IPS-20b (cell line): ENCODE measurements at regions not wholly inside any gene's neighbourhood (a gene's known extent, or its start where the extent isn't known, plus 50 kb on each side); places are given as distances from the start of the nearest gene placed in this dataset.

Experiments
- H3K27ac ChIP-seq: one replicate; pipeline ENCODE4 v1.5.1; 2013; ENCODE audit warnings: low read length
- H3K27me3 ChIP-seq: 2 replicates; pipeline ENCODE4 v1.6.1; 2013; ENCODE audit warnings: mild to moderate bottlenecking, low read length, inconsistent platforms; ENCODE audit not compliant: insufficient read depth
- H3K36me3 ChIP-seq: 2 replicates; pipeline ENCODE4 v1.6.1; 2013; ENCODE audit warnings: low read depth, mild to moderate bottlenecking, inconsistent platforms, low read length, moderate library complexity; ENCODE audit not compliant: insufficient read depth
- H3K4me1 ChIP-seq: 2 replicates; pipeline ENCODE4 v1.6.1; 2013; ENCODE audit warnings: mild to moderate bottlenecking, control low read depth, inconsistent platforms, low read length, moderate library complexity; ENCODE audit not compliant: insufficient read depth
- H3K4me3 ChIP-seq: 2 replicates; pipeline ENCODE4 v1.5.1; 2013; ENCODE audit warnings: mild to moderate bottlenecking, low read length, inconsistent platforms
- H3K9ac ChIP-seq: 2 replicates; pipeline ENCODE4 v1.6.1; 2013; ENCODE audit warnings: low read depth, mild to moderate bottlenecking, inconsistent platforms, low read length, moderate library complexity
- H3K9me3 ChIP-seq: 2 replicates; pipeline ENCODE4 v1.6.1; 2013; ENCODE audit warnings: mild to moderate bottlenecking, low read depth, low read length, inconsistent platforms; ENCODE audit not compliant: insufficient read depth

- Histone ChIP-seq H3K9me3 (no peaks in the 10 kb centered on the region), H3K27ac (no peak overlapping the region), H3K4me1 (no peaks in the 10 kb centered on the region), H3K9ac (no peak overlapping the region), H3K4me3 (no peak overlapping the region), H3K36me3 (no peaks in the 10 kb centered on the region), H3K27me3 (no peaks in the 10 kb centered on the region)
These were observed 1230.1 kb downstream of the HACE1 start for GRCh38 chr6:103629613-103630012.

- Histone ChIP-seq H3K9me3 (no peaks in the 10 kb centered on the region), H3K27me3 (no peaks in the 10 kb centered on the region), H3K4me1 (no peaks in the 10 kb centered on the region), H3K27ac (no peak overlapping the region), H3K9ac (no peak overlapping the region), H3K4me3 (no peak overlapping the region), H3K36me3 (no peaks in the 10 kb centered on the region)
These were observed 1242.1 kb downstream of the HACE1 start for GRCh38 chr6:103617642-103618041.

GRCh38 chr6:103587722-103588121 is 1272.0 kb downstream of the HACE1 start:
- H3K9me3 ChIP-seq, result no peaks in the 10 kb centered on the region
- no peak overlapping the region for H3K27ac ChIP-seq
- H3K9ac ChIP-seq, result no peak overlapping the region
- H3K27me3 ChIP-seq, result no peaks in the 10 kb centered on the region
- no peaks in the 10 kb centered on the region for H3K36me3 ChIP-seq
- no peak overlapping the region for H3K4me3 ChIP-seq
- H3K4me1 ChIP-seq, result no peaks in the 10 kb centered on the region

- H3K27ac ChIP-seq, result no peak overlapping the region
- no peaks in the 10 kb centered on the region for H3K9me3 ChIP-seq
- H3K4me3 ChIP-seq, result no peak overlapping the region
- H3K36me3 ChIP-seq, result no peaks in the 10 kb centered on the region
- H3K27me3 ChIP-seq, result no peaks in the 10 kb centered on the region
- no peaks in the 10 kb centered on the region for H3K4me1 ChIP-seq
- no peak overlapping the region for H3K9ac ChIP-seq
These were observed 1281.6 kb downstream of the HACE1 start for GRCh38 chr6:103578115-103578514.

- H3K36me3 ChIP-seq, result no peaks in the 10 kb centered on the region
- no peak overlapping the region for H3K9ac ChIP-seq
- H3K27ac ChIP-seq, result no peak overlapping the region
- H3K27me3 ChIP-seq, result no peaks in the 10 kb centered on the region
- H3K4me3 ChIP-seq, result no peak overlapping the region
- no peaks in the 10 kb centered on the region for H3K9me3 ChIP-seq
- H3K4me1 ChIP-seq, result no peaks in the 10 kb centered on the region
These were observed 1289.3 kb downstream of the HACE1 start for GRCh38 chr6:103570431-103570830.

- H3K36me3 ChIP-seq, result no peaks in the 10 kb centered on the region
- no peak overlapping the region for H3K4me3 ChIP-seq
- no peaks in the 10 kb centered on the region for H3K4me1 ChIP-seq
- H3K9ac ChIP-seq, result no peak overlapping the region
- no peaks in the 10 kb centered on the region for H3K27me3 ChIP-seq
- H3K27ac ChIP-seq, result no peak overlapping the region
- no peaks in the 10 kb centered on the region for H3K9me3 ChIP-seq
These were observed 1304.8 kb downstream of the HACE1 start for GRCh38 chr6:103554911-103555310.

GRCh38 chr6:103538381-103538780 is 1321.3 kb downstream of the HACE1 start:
- peaks cover 18% of the 10 kb centered on the region for H3K4me1 ChIP-seq
- H3K36me3 ChIP-seq, result no peaks in the 10 kb centered on the region
- no peak overlapping the region for H3K4me3 ChIP-seq
- H3K27me3 ChIP-seq, result no peaks in the 10 kb centered on the region
- H3K27ac ChIP-seq, result no peak overlapping the region
- H3K9ac ChIP-seq, result no peak overlapping the region
- H3K9me3 ChIP-seq, result no peaks in the 10 kb centered on the region

- H3K4me1 ChIP-seq, result peaks cover 19% of the 10 kb centered on the region
- H3K9ac ChIP-seq, result no peak overlapping the region
These were observed 1324.9 kb downstream of the HACE1 start for GRCh38 chr6:103534814-103535213.

GRCh38 chr6:103534095-103534494 is 1325.6 kb downstream of the HACE1 start:
- H3K36me3 ChIP-seq, result no peaks in the 10 kb centered on the region
- H3K9ac ChIP-seq, result no peak overlapping the region
- H3K27me3 ChIP-seq, result no peaks in the 10 kb centered on the region
- no peak overlapping the region for H3K27ac ChIP-seq
- peaks cover 19% of the 10 kb centered on the region for H3K4me1 ChIP-seq
- H3K9me3 ChIP-seq, result no peaks in the 10 kb centered on the region
- no peak overlapping the region for H3K4me3 ChIP-seq

More at GRCh38 chr6:103534814-103535213, 1324.9 kb downstream of the HACE1 start:
- no peaks in the 10 kb centered on the region for H3K27me3 ChIP-seq
- H3K9me3 ChIP-seq, result no peaks in the 10 kb centered on the region
- no peak overlapping the region for H3K27ac ChIP-seq
- H3K4me3 ChIP-seq, result no peak overlapping the region
- H3K36me3 ChIP-seq, result no peaks in the 10 kb centered on the region

- H3K27ac ChIP-seq, result no peak overlapping the region
- H3K4me1 ChIP-seq, result no peaks in the 10 kb centered on the region
- H3K9me3 ChIP-seq, result no peaks in the 10 kb centered on the region
- H3K4me3 ChIP-seq, result no peak overlapping the region
- no peak overlapping the region for H3K9ac ChIP-seq
- H3K27me3 ChIP-seq, result no peaks in the 10 kb centered on the region
- no peaks in the 10 kb centered on the region for H3K36me3 ChIP-seq
These were observed 1337.7 kb downstream of the HACE1 start for GRCh38 chr6:103522045-103522444.

- H3K27ac ChIP-seq, result no peak overlapping the region
- no peaks in the 10 kb centered on the region for H3K36me3 ChIP-seq
- no peaks in the 10 kb centered on the region for H3K27me3 ChIP-seq
- H3K9ac ChIP-seq, result no peak overlapping the region
- no peaks in the 10 kb centered on the region for H3K4me1 ChIP-seq
- H3K9me3 ChIP-seq, result no peaks in the 10 kb centered on the region
- H3K4me3 ChIP-seq, result no peak overlapping the region
These were observed 1343.4 kb downstream of the HACE1 start for GRCh38 chr6:103516336-103516735.

- H3K27ac ChIP-seq, result no peak overlapping the region
- H3K9me3 ChIP-seq, result no peaks in the 10 kb centered on the region
- H3K4me1 ChIP-seq, result no peaks in the 10 kb centered on the region
- no peak overlapping the region for H3K9ac ChIP-seq
- H3K4me3 ChIP-seq, result no peak overlapping the region
- no peaks in the 10 kb centered on the region for H3K27me3 ChIP-seq
- H3K36me3 ChIP-seq, result no peaks in the 10 kb centered on the region
These were observed 1352.7 kb downstream of the HACE1 start for GRCh38 chr6:103507052-103507451.

GRCh38 chr6:103505155-103505518 is 1354.6 kb downstream of the HACE1 start:
- Histone ChIP-seq H3K36me3 (no peaks in the 10 kb centered on the region), H3K27ac (no peak overlapping the region), H3K4me1 (no peaks in the 10 kb centered on the region), H3K27me3 (no peaks in the 10 kb centered on the region), H3K4me3 (no peak overlapping the region), H3K9ac (no peak overlapping the region), H3K9me3 (no peaks in the 10 kb centered on the region)
